ENCODE measurements at regions not wholly inside any gene's neighbourhood (a gene's known extent, or its start where the extent isn't known, plus 50 kb on each side); places are given as distances from the start of the nearest gene placed in this dataset.
"Not testable (repeated sequence)": the region's sequence is repeated elsewhere in the genome, so short reads cannot be mapped to it uniquely, and the experiment has no call there.

DNA sequence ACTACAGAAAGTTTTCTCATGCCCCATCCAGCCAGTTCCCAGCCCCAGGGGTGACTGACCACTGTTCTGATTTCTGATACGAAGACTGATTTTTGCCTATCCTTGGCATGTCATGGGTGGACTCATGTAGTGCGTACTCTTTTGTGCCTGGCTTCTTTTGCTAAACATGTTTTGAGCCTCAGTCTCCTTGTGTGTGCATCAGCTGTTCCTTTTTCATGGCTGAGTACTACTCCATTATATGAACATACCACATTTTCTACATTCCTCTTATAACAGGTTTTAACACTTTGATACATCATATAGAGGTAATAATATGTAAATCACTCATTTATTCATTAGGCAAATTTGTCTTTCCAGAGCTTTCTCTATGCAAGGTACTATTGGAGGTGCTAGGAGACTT lies 126.7 kb downstream of the ANAPC4 start:
- TF ChIP-seq, protein P1, sequence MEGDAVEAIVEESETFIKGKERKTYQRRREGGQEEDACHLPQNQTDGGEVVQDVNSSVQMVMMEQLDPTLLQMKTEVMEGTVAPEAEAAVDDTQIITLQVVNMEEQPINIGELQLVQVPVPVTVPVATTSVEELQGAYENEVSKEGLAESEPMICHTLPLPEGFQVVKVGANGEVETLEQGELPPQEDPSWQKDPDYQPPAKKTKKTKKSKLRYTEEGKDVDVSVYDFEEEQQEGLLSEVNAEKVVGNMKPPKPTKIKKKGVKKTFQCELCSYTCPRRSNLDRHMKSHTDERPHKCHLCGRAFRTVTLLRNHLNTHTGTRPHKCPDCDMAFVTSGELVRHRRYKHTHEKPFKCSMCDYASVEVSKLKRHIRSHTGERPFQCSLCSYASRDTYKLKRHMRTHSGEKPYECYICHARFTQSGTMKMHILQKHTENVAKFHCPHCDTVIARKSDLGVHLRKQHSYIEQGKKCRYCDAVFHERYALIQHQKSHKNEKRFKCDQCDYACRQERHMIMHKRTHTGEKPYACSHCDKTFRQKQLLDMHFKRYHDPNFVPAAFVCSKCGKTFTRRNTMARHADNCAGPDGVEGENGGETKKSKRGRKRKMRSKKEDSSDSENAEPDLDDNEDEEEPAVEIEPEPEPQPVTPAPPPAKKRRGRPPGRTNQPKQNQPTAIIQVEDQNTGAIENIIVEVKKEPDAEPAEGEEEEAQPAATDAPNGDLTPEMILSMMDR (IDR thresholded peaks at IDR 0.05; ENCODE audit: insufficient read depth, low read length, poor library complexity, severe bottlenecking) = no peak
- Histone ChIP-seq H3K4me3 (ENCODE audit: low read depth, low read length) (no peak overlapping the region), H3K36me3 (ENCODE audit: control insufficient read depth, insufficient read depth, low read length) (no peaks in the 10 kb centered on the region), H3K27me3 (ENCODE audit: control insufficient read depth, insufficient read depth, low read length) (no peaks in the 10 kb centered on the region)
- DNase-seq (ENCODE audit: low read depth) = no peak

DNA sequence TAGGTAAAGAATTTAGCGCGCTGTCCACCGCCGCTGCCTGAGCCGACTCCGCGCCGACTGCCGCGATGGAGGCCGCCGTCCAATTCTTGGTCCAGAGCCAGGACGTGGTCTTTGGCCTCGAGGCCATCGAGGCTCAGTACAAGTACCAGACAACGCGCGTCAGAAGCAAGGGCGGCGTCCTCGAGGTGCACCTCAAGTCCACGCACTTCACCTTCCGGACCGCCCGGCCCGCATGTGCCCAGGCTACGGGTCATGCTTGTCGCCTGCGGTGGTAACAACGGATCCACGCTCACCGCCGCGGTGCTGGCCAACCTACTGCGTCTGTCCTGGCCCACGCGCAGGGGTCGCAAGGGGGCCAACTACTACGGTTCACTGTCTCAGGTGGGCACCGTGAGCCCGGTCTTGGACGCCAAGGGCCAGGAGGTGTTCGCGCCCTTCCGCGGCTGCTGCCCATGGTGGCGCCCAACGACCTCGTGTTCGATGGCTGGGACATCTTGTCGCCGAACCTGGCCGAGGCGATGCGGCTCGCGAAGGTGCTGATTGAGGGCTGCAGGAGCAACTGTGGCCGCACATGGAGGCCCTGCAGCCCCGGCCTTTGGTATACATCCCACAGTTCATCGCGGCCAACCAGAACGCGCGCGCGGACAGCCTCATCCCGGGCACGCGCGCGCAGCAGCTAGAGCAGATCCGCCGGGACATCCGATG lies 128.0 kb downstream of the ANAPC4 start:
- no peaks in the 10 kb centered on the region for H3K27me3 ChIP-seq (ENCODE audit: control insufficient read depth, insufficient read depth, low read length)
- no peak for DNase-seq (ENCODE audit: low read depth)
- TF ChIP-seq, protein P1 (IDR thresholded peaks at IDR 0.05; ENCODE audit: insufficient read depth, low read length, poor library complexity, severe bottlenecking) = no peak

DNA sequence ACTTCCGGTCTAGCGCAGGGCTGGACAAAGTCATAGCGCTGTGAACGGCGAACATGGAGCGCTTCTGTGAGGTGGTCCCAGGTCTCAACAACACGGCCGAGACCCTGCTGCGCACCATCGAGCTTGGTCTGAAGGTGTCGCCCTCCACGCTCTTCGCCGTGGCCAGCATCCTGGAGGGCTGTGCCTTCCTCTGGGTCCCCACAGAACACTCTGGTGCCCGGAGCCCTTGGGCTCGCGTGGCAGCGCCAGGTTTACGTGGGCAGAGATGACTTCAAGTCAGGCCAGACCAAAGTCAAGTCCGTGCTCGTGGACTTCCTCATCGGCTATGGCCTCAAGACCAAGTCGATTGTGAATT lies 128.6 kb downstream of the ANAPC4 start:
- no peak for DNase-seq (ENCODE audit: low read depth)
- Histone ChIP-seq H3K27me3 (ENCODE audit: control insufficient read depth, insufficient read depth, low read length) (no peaks in the 10 kb centered on the region), H3K36me3 (ENCODE audit: control insufficient read depth, insufficient read depth, low read length) (no peaks in the 10 kb centered on the region), H3K4me3 (ENCODE audit: low read depth, low read length) (no peak overlapping the region)
- TF ChIP-seq, protein P1 (IDR thresholded peaks at IDR 0.05; ENCODE audit: insufficient read depth, low read length, poor library complexity, severe bottlenecking) = no peak

More for the DNA sequence above, 128.0 kb downstream of the ANAPC4 start:
- Histone ChIP-seq H3K4me3 (ENCODE audit: low read depth, low read length) (no peak overlapping the region), H3K36me3 (ENCODE audit: control insufficient read depth, insufficient read depth, low read length) (no peaks in the 10 kb centered on the region)

DNA sequence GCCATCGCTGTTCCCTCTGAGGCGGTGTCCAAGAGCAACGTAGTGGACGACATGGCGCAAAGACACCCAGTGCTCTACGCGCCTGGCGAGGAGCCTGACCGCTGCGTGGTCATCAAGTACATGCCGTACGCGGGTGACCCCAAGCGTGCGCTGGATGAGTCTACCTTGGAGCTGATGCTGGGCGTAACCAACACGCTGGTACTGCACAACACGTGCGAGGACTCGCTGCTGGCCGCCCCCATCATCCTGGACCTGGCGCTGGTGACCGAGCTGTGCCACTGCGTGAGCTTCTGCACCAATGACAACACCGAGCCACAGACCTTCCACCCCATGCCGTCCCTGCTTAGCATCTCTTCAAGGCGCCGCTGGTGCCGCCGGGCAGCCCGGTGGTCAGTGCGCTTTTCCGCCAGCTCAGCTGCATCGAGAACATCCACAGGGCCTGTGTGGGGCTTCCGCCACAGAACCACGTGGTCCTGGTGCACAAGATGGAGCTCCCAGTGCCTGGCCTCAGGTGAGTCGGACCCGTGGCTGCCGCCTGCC lies 129.0 kb downstream of the ANAPC4 start:
- Histone ChIP-seq H3K36me3 (ENCODE audit: control insufficient read depth, insufficient read depth, low read length) (no peaks in the 10 kb centered on the region), H3K27me3 (ENCODE audit: control insufficient read depth, insufficient read depth, low read length) (no peaks in the 10 kb centered on the region), H3K4me3 (ENCODE audit: low read depth, low read length) (no peak overlapping the region)
- no peak for DNase-seq (ENCODE audit: low read depth)
- TF ChIP-seq, protein P1 (IDR thresholded peaks at IDR 0.05; ENCODE audit: insufficient read depth, low read length, poor library complexity, severe bottlenecking) = no peak

DNA sequence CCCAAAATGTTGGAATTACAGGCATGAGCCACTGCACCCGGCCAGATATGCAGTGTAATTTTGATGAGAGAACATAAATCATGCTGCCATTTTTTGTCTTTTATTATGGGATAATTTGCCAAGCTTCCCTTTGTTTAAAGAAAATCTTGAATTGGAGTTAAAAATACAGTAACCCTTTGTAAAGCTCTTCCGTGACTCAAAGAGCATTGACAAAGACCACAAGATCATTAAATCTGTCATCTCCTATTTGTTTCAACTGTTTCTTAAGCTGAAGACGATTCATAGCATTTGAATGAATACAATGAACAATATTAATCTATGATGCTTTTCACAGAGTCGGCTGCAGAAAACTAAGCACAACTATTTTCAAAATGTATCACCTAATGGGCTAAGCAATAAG lies 132.6 kb downstream of the ANAPC4 start:
- H3K4me3 ChIP-seq (ENCODE audit: low read depth, low read length) = no peak overlapping the region
- TF ChIP-seq, protein P1 (IDR thresholded peaks at IDR 0.05; ENCODE audit: insufficient read depth, low read length, poor library complexity, severe bottlenecking) = no peak
- no peak for DNase-seq (ENCODE audit: low read depth)
- H3K36me3 ChIP-seq (ENCODE audit: control insufficient read depth, insufficient read depth, low read length) = no peaks in the 10 kb centered on the region
- H3K27me3 ChIP-seq (ENCODE audit: control insufficient read depth, insufficient read depth, low read length) = no peaks in the 10 kb centered on the region

DNA sequence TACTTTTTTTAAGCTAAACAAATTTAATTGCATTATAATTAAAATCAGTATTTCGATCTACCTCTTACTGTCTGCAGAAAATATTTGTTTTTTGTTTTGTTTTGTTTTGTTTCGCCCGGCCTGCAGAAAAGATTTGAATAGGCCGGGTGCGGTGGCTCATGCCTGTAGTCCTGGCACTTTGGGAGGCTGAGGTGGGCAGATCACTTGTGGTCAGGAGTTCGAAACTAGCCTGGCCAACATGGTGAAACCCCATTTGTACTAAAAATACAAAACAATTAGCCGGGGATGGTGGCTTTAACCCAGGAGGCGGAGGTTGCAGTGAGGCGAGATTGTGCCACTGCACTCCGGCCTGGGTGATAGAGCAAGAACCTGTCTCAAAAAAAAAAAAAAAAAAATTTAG lies 134.8 kb downstream of the ANAPC4 start:
- not testable (repeated sequence) for DNase-seq (ENCODE audit: low read depth); H3K36me3 ChIP-seq (ENCODE audit: control insufficient read depth, insufficient read depth, low read length); H3K4me3 ChIP-seq (ENCODE audit: low read depth, low read length); H3K27me3 ChIP-seq (ENCODE audit: control insufficient read depth, insufficient read depth, low read length)
